Heart right ventricle (tissue), 16 donors: ENCODE measurements at regions not wholly inside any gene's neighbourhood (a gene's known extent, or its start where the extent isn't known, plus 50 kb on each side); places are given as distances from the start of the nearest gene placed in this dataset.

Experiments used
- ATAC-seq, 8 donors: fragments of 200-7000 bp; cut with Tn5 transposase; one replicate each; pipeline ENCODE4 v1.9.1; 2020; ENCODE audit warnings: mild to moderate bottlenecking in 8 of 8, moderate library complexity in 8 of 8, moderate number of reproducible peaks in 1 of 8
- DNase-seq, 2 donors: peaks; one replicate each; pipeline ENCODE4 v3.0.0-alpha.2; 2020
- H3K27ac ChIP-seq, 10 donors: fragments of 200-600 bp; sonication (generic) in 2 of 10; one replicate each; pipeline versions ENCODE4 v1.5.0 to v1.8.0; 2020 to 2022; ENCODE audit warnings: mild to moderate bottlenecking in 3 of 10
- H3K27me3 ChIP-seq, 7 donors: fragments of 200-600 bp; one replicate each; pipeline ENCODE4 v1.8.0; 2021 to 2022; ENCODE audit warnings: mild to moderate bottlenecking in 2 of 7
- H3K36me3 ChIP-seq, 9 donors: fragments of 200-600 bp; sonication (generic) in 1 of 9; one replicate each; pipeline versions ENCODE4 v1.5.0 to v1.8.0; 2020 to 2022; ENCODE audit warnings: mild to moderate bottlenecking in 2 of 9
- H3K4me1 ChIP-seq, 9 donors: fragments of 200-600 bp; sonication (generic) in 1 of 9; one replicate each; pipeline versions ENCODE4 v1.5.0 to v1.8.0; 2020 to 2022; ENCODE audit warnings: mild to moderate bottlenecking in 4 of 9
- H3K4me3 ChIP-seq, 10 donors: fragments of 200-600 bp; sonication (generic) in 2 of 10; one replicate each; pipeline versions ENCODE4 v1.5.0 to v1.8.0; 2020 to 2022; ENCODE audit warnings: mild to moderate bottlenecking in 7 of 10, moderate library complexity in 2 of 10
- H3K9me3 ChIP-seq, 11 donors: fragments of 200-600 bp in 10 of 11; sonication (generic) in 2 of 11; one replicate each; pipeline versions ENCODE4 v1.5.0 to v1.8.0; 2013 to 2022; ENCODE audit warnings: mild to moderate bottlenecking in 2 of 11, control low read depth in 1 of 11, moderate library complexity in 1 of 11
- WGBS, 2 donors: extraction: QIAGEN DNeasy Blood & Tissue Kit; methylation state at CpG; one replicate each; pipeline ENCODE4 v1.1.7; 2013; ENCODE audit warnings: inconsistent platforms in 1 of 2; 5-methylcytosine and 5-hydroxymethylcytosine counted together
- intact Hi-C, 10 donors: fragments of 100-400 bp; cut with DNase I; formaldehyde crosslinking; loops; one replicate each; pipeline versions ENCODE4 v1.11.1 to v1.14.2; 2022
- TF ChIP-seq, protein P1 (sequence below), 9 donors: fragments of 200-600 bp; sonication (generic) in 2 of 9; IDR thresholded peaks; one replicate each; pipeline versions ENCODE4 v1.5.0 to v1.8.0; 2021 to 2022; ENCODE audit warnings: antibody characterized with exemption in 9 of 9, mild to moderate bottlenecking in 5 of 9, moderate library complexity in 1 of 9
- donor health status: Arrhythmogenic right ventricular cardiomyopathy.
- donor health status: ischemic (EF 13 %, LVEDD 7.1; RV severe dilation, severe dysfunction).
- donor health status: healthy with polysubstance abuse.
- donor health status: DM: no; HTN: yes; CAD: no.
- donor health status: DM: no; HTN: no; CAD: no.
- donor health status: ischemic (EF 25% LVEDD 6.9; RV normal size, moderate dysfunction).
- donor health status: ischemic (EF 25% LVEDD 5.7; RV mildly dilated, moderate dysfunction).
- donor health status: healthy.
- donor health status: DM: yes; HTN: yes; CAD: no.
- donor health status: Ischemic cardiomyopathy.
- donor health status: ischemic (EF 35%, LVEDD 5.7; RV mildly dilated, moderate dysfunction).
- donor health status: nonischemic (EF 11% LVEDD 7.7; RV severe dilation, severe dysfunction).
- donor health status: DM: yes; HTN: yes; CAD: no.
- donor health status: PGD.
- donor health status: ischemic (EF 29% LVEDD 5.4; RV normal size, mild dysfunction).
- donor health status: nonischemic (EF 23%, LVEDD 6.1; RV moderate dilation, normal function).

DNA sequence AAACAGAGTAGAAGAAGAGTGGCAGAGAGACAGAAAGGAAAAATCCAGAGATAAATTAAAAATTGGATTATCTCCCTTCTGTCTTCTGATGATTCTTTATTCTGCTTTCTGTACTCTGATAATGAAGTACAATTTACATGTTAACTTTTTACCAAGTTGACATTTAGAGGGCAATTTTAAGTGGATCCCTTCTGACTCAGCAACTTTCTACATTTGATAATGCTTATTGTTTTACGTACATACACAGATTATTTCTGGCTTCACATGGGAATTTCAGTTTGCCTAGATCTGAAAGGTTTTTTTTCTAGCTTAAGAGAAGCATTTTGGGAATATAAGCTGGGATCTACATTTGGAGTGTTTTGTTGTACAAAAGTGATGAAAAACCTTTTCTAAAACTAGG is 491.3 kb downstream of the OTOL1 start:
- 41 to 60% methylated on average over 1 of the region's 1 CpG for WGBS, 2 donors
- Histone ChIP-seq H3K4me1 (no peaks in the 10 kb centered on the region), H3K9me3 (no peaks in the 10 kb centered on the region), H3K27ac (no peak overlapping the region), H3K36me3 (no peaks in the 10 kb centered on the region), H3K27me3 (no peaks in the 10 kb centered on the region), H3K4me3 (no peak overlapping the region)
- DNase-seq (no peak), ATAC-seq (no peak)
- TF ChIP-seq, protein P1, sequence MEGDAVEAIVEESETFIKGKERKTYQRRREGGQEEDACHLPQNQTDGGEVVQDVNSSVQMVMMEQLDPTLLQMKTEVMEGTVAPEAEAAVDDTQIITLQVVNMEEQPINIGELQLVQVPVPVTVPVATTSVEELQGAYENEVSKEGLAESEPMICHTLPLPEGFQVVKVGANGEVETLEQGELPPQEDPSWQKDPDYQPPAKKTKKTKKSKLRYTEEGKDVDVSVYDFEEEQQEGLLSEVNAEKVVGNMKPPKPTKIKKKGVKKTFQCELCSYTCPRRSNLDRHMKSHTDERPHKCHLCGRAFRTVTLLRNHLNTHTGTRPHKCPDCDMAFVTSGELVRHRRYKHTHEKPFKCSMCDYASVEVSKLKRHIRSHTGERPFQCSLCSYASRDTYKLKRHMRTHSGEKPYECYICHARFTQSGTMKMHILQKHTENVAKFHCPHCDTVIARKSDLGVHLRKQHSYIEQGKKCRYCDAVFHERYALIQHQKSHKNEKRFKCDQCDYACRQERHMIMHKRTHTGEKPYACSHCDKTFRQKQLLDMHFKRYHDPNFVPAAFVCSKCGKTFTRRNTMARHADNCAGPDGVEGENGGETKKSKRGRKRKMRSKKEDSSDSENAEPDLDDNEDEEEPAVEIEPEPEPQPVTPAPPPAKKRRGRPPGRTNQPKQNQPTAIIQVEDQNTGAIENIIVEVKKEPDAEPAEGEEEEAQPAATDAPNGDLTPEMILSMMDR (IDR thresholded peaks at IDR 0.05), result no peak
- intact Hi-C loops, result no loop called here

DNA sequence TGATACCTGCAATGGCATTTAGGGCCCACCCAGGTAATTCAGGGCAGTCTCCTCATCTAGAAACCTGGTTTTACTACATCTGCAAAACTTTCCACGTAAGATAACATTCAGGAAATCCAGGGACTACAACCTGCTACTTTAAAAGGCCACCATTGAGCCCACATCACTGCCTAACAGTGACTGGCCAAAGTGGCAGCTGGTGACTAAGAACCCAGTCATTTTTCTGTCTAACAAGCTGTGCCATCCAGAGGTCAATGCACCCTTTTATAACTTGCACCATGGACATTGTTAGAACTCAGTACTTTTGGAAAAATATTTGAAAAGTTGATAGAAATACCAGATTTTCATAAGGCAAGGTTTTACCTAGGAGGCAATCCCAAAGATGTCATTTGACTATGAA is 492.4 kb downstream of the OTOL1 start:
- no peak overlapping the region for H3K4me3 ChIP-seq
- DNase-seq (no peak), ATAC-seq (no peak)
- H3K27ac ChIP-seq, result no peak overlapping the region
- H3K9me3 ChIP-seq, result no peaks in the 10 kb centered on the region
- intact Hi-C loops, result no loop called here
- no peaks in the 10 kb centered on the region for H3K36me3 ChIP-seq
- H3K4me1 ChIP-seq, result no peaks in the 10 kb centered on the region
- H3K27me3 ChIP-seq, result no peaks in the 10 kb centered on the region
- WGBS, 2 donors, result 68 to 77% methylated on average over 1 of the region's 1 CpG
- TF ChIP-seq, protein P1 (IDR thresholded peaks at IDR 0.05), result no peak

DNA sequence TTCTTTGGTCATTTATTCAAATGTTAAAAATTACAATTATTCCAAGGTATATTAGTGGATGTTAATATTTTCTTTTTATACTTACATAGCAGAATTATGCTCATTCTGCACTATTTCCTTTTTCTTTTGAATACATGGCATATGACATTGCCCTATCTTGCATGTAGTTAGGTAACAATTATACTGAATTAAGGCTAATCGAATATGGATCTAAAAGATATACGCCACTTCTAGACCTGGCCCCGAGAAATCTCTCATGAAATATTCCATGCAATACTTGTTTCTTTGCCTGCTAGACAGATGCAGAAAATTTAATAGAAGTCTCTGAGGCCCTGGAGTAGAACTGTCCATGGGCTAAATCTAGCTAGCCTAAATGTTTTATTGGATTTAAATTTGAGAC is 493.4 kb downstream of the OTOL1 start:
- no peaks in the 10 kb centered on the region for H3K9me3 ChIP-seq
- 88 to 93% methylated on average over 3 of the region's 3 CpGs for WGBS, 2 donors
- DNase-seq (no peak), ATAC-seq (no peak)
- H3K27me3 ChIP-seq, result no peaks in the 10 kb centered on the region
- no peaks in the 10 kb centered on the region for H3K36me3 ChIP-seq
- intact Hi-C loops, result no loop called here
- TF ChIP-seq, protein P1 (IDR thresholded peaks at IDR 0.05), result no peak
- H3K4me1 ChIP-seq, result no peaks in the 10 kb centered on the region
- H3K4me3 ChIP-seq, result no peak overlapping the region
- no peak overlapping the region for H3K27ac ChIP-seq

DNA sequence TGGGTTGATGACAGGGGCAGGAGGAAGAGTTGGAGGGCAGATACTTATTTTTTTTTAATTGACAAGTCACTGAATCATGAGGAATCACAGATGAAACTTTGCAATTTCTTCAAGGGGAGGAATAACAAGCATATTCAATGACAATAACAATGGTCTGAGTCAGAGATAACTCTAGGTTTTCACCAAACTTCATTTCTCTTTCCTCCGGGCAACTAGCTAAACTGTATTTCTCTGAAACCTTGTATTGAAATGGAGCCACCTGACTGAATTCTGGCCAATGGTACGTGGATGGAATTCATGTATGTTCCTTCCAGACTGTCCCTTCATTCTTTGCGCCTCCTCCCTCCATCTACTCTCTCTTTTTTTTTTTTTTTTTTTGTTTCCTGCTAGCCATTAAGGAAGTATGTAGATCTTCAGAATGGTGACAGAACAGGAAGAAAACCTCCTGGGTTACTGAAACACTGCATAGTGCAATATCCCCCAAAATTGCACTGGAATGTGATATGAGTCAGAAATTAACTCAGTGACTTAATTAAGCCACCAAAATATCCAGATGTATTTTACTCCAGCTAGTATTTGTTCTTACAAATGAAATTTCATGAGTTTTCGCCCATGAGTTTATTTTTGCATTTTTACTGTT is 495.4 kb downstream of the OTOL1 start:
- no peak for DNase-seq
- no peaks in the 10 kb centered on the region for H3K27me3 ChIP-seq
- H3K4me1 ChIP-seq, result no peaks in the 10 kb centered on the region
- intact Hi-C loops, result no loop called here
- ATAC-seq, result no peak
- no peaks in the 10 kb centered on the region for H3K9me3 ChIP-seq
- no peak overlapping the region for H3K27ac ChIP-seq
- 78 to 85% methylated on average over 4 of the region's 4 CpGs for WGBS, 2 donors
- H3K4me3 ChIP-seq, result no peak overlapping the region
- TF ChIP-seq, protein P1 (IDR thresholded peaks at IDR 0.05), result no peak
- no peaks in the 10 kb centered on the region for H3K36me3 ChIP-seq
